LNCaP clone FGC (cell line): ENCODE measurements at regions not wholly inside any gene's neighbourhood (a gene's known extent, or its start where the extent isn't known, plus 50 kb on each side); places are given as distances from the start of the nearest gene placed in this dataset.
"Not testable (repeated sequence)": the region's sequence is repeated elsewhere in the genome, so short reads cannot be mapped to it uniquely, and the experiment has no call there.

Experiments used
- DNase-seq: peaks from one replicate; pipeline ENCODE4 v3.0.0-alpha.2; 2011; ENCODE audit warnings: low read depth
- H3K4me3 ChIP-seq: 2 replicates; pipeline ENCODE4 v1.5.1; 2011; ENCODE audit warnings: mild to moderate bottlenecking, low read depth, low read length, control low read depth
- CTCF ChIP-seq: IDR thresholded peaks from 2 replicates; pipeline ENCODE4 v1.5.1; 2012; ENCODE audit warnings: mild to moderate bottlenecking; ENCODE audit not compliant: control insufficient read depth, insufficient read depth; ENCODE audit errors: extremely low read depth

GRCh38 chr11:121870206-121871045 lies 245.6 kb downstream of the BLID start:
- no peak overlapping the region for H3K4me3 ChIP-seq
- no peak for DNase-seq
- TF ChIP-seq CTCF: no peak

- no peak for TF ChIP-seq CTCF
- no peak overlapping the region for H3K4me3 ChIP-seq
- DNase-seq: no peak
Observed at GRCh38 chr11:121869478-121869877, 246.5 kb downstream of the BLID start.

- no peak for DNase-seq
- H3K4me3 ChIP-seq: no peak overlapping the region
- no peak for TF ChIP-seq CTCF
Observed at GRCh38 chr11:121866754-121867153, 249.3 kb downstream of the BLID start.

GRCh38 chr11:121864660-121865059 lies 251.4 kb downstream of the BLID start:
- DNase-seq: no peak
- no peak for TF ChIP-seq CTCF
- no peak overlapping the region for H3K4me3 ChIP-seq

GRCh38 chr11:121863126-121863525 lies 252.9 kb downstream of the BLID start:
- H3K4me3 ChIP-seq: no peak overlapping the region
- no peak for TF ChIP-seq CTCF
- no peak for DNase-seq

GRCh38 chr11:121855138-121855537 lies 260.9 kb downstream of the BLID start:
- H3K4me3 ChIP-seq, DNase-seq: not testable (repeated sequence)

GRCh38 chr11:121844016-121844415 lies 272.0 kb downstream of the BLID start:
- no peak for TF ChIP-seq CTCF
- DNase-seq: no peak
- H3K4me3 ChIP-seq: no peak overlapping the region
